HG03432 (cell line): ENCODE measurements at regions not wholly inside any gene's neighbourhood (a gene's known extent, or its start where the extent isn't known, plus 50 kb on each side); places are given as distances from the start of the nearest gene placed in this dataset.
A peak's percentile ranks its signal among the peaks of the same experiment; 100 is the strongest.
"Not testable (repeated sequence)": the region's sequence is repeated elsewhere in the genome, so short reads cannot be mapped to it uniquely, and the experiment has no call there.

Source experiments
- ATAC-seq: cut with Tn5 transposase; IDR thresholded peaks from one replicate; pipeline ENCODE4 v1.9.1; 2021; ENCODE audit warnings: mild to moderate bottlenecking, moderate library complexity; ENCODE audit not compliant: unreplicated experiment

DNA sequence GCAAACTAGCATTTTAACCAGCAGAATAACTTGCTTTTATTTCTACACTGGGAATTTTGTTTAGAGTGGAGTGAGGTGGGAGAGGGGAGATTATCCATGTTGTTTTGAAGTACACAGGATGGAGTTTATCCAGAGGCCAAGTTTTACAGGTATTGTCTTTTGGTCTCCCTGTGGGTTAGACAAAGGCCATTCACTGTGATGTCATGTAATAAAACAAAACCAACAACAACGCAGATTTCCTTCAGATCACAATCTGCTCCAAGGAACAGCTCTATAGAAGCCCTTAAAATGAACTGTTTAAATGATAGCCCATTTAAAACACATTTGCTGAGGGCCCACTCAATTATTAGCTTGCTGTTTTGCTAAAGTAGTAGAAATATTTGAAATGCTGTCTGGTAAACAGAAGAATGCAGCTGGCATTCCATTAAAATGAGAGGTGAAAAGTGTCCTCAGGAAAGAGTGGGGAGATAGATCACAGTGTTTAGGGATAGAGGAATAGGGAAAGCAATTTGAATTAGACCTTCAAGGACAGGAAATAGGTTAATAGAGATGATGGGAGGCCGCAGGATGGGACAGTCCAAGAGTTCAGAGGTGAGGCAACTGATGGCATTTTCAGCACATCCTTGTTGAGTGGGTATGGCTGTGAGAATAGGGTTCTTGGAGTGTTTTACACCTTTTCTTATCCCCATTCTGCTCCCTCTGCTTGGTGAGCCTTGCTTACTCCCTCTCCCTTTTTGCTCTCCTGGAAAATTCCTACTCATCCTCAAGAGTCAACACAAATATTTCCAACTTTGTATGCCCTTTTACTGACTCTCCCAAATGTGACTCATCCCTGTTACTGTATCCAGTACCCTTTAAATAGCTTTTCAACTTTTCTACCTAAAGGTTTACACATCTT, 140.1 kb upstream of the NR3C1 start:
- no peak for ATAC-seq

DNA sequence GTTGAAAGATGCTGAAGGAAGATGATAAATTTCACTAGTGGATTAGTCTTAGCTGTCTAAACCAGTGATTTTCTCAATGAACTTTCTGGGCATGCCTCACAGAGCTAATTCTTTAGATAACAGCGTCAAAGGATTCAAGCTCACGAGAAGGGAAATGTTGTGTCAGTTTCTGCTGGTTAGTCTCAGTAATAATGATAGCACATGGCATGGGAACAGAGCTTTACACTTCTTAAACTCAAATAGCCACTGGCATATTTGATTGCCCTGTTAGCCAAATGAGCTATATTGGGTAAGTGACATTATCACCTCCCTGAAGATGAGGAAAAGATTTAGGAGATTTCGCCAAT, 139.3 kb upstream of the NR3C1 start:
- no peak for ATAC-seq

DNA sequence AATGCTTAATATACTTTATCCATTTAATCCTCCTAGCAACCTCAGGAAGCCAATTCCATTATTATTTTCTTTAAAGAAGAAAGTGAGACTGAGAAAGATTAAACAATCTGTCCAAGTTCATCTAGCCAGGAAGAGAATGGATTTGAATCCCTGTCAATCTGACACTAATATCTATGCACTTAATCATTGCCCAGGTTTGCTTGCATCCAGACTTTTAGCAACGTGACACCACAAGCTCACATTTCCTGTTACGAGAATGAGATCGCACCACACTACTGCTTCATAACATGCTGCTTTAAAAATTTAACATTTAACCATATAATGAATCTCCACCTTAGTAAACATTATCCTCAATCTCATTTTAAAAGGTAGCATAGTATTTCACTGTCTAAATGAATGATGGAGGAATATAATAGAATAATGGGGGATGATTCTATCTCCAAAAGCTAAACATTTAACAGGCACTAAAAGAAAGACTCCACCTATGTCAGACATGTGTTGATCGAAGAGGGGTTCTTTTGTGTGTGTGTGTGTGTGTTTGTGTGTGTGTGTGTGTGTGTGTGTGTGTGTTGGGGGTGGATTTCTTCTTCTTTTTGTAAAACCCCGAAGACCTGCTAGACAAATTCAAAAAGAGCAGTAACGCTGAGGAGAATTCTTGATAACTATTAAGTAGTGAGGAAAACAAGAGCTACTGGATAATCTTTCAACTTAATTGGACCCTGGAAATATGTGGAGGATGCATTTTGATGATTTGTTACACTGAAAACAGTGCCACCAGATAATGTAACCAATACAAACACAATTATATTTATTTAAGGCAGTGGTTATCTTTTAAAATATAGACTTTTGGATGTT, 138.7 kb upstream of the NR3C1 start:
- no peak for ATAC-seq

DNA sequence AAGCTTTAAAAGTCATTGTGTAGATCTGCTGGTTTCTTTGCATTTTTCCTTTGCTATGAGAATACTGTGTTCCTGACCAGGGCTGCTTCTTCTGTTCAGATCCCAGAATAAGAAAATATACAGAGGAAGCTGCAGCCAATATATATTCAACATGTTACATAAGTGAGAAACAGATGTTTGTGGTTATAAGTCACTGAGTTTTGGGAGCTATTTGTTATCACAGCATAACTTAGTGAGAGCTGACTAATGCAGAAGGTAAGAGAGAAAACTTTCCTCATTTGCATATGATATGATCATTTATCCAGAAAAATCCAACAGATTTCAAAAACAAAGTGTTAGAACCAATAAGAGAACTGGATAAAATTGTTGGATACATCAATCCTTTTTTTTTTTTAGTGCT, 136.3 kb upstream of the NR3C1 start:
- ATAC-seq, result no peak

DNA sequence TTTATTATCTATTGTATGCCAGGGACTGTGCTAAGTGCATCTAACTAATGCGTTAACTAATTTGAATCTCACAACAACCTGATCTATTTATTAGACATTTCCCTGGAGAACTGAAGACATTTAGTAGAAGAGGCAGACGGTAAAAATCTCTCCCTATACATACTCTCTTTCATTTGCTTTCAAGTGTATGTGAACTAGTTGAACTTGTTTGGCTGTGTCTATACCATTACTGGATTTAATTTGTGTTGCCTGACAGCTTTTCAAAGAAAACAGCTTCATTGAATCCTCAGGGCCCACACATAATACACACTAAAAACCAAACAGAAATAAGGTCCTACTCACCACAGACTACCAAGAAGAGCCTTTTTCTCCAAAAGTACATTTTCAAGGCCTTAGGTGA, 133.6 kb upstream of the NR3C1 start:
- no peak for ATAC-seq

DNA sequence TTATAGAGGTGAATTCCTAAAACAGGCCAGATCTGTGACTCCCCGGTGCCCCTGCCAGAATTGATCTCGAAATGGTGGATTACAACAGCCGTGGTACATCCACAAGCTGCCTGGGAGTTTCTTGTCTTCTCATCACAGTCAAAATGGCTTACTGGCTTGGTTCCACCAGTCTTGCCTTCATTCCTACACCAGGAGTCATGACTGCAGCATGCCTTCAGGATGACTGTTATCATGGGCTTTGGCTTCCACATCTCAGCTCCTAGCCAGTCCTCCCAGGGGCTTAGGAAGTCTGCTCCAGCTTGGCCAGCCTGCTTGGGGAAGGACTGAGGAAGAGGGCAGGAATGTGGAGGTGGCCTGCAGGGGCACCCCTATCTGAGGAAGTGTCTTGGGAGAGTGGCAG, 132.9 kb upstream of the NR3C1 start:
- ATAC-seq, result no peak

DNA sequence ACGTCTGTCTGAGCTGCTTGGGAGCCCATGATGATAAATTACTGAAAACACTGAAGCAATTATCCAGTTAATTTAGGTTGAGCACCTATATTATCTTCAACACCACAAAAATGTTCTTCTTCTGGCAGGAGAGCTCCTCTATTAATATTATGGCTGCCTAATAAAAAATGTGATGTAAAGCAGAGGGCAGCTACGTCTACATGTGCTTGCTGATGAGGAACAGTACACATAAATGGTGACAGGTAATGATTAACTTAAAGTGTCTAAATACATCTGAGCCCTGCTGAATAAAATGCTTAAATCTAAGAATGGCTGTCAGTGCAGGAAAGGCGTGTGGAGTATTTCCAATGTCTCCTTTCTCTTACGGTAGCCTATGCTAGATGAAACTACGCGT, 131.3 kb upstream of the NR3C1 start:
- no peak for ATAC-seq

DNA sequence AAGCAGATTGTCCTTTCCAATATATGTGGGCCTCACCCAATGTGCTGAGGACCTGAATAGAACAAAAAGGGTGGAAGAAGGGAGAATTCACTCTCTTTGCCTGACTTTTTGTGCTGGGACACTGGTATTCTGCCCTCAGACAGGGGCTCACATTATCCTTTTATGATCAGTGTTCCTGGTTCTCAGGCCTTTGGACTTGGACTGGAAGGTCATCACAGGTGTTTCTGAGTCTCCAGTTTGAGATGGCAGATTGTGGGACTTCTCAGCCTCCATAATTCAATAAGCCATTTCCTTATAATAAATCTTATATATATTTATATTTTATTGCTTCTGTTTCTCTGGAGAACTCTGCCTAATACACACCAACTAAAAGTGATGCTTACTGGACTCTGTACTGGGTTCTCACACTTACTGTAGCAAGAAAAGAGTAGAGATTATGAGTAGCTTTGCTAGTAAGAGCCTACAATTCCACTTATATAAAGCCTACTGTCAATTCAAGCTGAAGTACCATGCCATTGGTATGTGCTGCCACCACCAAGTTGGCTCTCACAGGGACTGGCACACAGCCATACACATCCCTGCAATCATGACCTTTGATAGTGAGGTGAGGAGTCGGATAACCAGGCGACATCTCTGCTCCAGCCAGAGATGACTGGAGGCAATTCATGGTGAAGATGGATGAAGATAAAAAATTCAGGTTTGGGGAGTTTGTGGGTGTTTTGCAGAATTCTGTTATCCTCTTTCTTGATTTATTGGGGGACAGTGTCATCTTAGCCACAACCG, 130.7 kb upstream of the NR3C1 start:
- ATAC-seq, result no peak

DNA sequence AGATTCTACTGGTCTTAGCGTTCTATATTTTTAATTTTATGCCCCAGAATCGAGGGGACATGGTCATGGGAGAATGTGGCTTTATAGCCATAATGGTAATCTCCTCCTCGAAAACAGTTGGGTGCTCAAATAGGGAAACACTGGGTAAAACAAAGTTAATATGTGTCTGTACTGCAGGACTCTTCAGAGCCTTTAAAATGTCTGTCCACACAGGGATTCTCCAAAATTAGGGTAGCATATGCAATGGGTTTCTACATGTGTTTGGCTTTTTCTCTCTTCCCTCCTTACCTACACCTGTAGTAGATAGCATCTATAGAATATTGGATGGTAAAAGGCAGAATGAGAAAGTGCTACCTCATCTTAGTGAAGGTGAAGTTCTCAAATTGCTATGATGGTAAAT, 130.0 kb upstream of the NR3C1 start:
- ATAC-seq, result no peak

DNA sequence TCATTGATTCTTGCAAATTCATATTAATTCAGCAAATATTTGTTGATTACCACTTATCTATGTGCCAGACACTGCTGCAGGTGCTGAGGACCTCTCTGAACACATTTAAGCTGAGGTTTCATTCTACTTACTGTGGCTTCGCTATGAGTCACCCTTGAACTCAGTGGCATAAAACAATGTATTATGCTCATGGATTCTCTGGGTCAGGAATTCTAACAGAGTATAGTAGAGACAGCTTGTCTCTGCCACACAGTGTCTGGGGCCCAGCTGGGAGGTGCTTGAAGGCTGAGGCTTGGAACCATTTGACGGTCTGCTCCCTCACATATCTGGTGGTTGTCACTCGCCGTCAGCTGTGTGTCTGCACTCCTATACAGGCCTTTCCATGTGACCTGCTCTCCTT, 124.3 kb upstream of the NR3C1 start:
- ATAC-seq, result peak; percentile 60

DNA sequence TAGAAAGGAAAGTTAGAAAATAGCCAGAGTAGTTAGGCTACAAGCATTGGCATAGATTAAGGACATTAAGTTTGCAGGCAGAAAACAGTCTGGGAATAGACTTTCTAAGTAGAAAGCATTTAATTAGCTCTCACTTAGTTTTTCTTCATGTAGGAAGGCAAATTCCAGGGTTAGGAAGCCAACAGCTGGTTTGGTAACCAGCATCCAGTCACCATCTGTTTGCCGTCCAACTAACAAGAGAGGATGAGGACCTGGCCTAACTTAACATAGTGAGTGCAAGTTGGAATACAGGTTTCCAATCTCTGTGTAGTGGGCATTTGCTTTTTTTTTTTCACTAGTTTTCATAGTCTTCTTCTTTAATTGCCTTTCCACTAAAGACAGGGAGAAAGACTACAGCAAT, 121.7 kb upstream of the NR3C1 start:
- no peak for ATAC-seq

DNA sequence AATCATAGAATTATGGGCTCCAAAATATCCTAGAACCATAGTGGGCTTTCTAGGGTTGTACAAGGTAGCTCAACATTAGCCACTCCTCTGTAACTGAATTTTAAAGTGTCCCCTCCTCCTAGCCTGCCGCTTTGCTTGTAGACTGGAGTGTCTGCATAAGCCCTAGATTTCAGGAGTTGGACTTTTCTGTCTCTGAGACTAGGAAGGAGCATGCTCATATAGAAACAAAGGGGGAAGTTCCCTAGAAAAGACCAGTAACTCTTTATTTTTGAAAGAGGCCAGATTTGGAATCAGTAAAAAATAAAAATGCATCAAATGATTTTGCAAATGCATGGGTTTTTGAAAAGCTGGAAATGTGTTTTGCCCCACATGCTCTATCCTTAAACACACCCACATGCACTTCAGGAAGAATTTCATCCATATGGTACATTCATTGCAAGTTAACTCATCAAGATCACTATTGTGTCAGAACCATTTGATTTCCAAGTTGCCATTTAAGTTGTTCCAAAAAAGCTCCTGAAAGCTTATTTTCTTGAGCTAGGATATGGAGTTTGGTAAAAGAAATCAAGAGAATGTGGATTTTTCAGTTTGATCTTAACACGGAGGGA, 121.0 kb upstream of the NR3C1 start:
- no peak for ATAC-seq

DNA sequence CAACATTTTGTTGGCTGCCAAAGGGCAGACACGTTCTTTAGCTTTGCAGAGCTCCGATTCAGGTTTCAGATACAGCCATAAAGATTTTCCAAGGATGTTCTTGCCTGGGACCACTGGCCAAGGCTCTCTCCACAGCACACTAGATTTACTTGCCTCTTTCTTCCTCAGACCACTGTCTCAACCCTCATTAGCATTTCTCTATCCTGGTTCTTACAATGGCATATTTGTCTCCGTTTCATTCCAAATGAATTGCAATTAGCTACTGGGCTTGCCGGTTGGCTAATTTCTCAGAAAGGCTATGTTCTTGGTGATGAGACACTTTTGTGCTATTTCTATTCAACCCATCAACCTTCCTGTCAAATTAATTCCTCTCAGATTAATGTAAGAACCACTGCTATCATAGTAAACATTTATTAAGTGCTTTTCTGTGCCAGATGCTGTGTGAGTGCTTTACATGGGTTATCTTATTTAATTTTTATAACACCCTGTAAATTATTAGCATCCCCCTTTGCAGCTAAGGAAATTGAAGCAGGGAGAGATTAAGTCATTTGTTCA, 118.4 kb upstream of the NR3C1 start:
- ATAC-seq, result no peak

DNA sequence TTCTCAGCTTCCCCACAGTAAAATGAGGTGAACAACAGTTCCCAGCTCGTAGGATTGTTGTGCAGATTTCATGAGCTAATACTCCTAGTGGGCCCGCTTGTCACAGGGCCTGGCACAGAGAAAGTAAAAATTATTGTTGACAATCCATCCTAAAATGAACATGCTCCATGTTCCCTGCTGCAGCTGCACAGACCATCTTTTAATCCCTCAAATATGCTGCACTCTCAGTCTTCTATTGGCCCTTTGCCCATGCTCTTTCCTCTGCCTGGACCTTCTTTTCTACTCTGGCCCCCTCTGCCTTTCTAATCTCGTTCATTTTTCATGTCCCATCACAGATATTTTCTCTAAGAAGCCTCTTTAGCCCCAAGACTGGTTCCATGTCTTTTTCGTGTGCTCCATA, 117.7 kb upstream of the NR3C1 start:
- no peak for ATAC-seq

DNA sequence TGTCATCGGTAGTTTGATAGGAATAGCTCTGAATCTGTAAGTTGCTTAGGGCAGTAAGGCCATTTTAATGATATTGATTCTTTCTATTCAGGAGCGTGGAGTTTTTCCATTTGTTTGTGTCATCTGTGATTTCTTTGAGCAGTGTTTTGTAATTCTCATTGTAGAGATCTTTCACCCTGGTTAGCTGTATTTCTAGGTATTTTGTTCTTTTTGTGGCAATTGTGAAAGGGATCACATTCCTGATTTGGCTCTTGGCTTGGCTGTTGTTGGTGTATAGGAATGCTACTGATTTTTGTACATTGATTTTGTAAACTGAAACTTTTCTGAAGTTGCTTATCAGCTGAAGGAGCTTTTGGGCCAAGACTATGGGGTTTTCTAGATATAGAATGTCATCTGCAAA, 115.7 kb upstream of the NR3C1 start:
- ATAC-seq, result not testable (repeated sequence)

DNA sequence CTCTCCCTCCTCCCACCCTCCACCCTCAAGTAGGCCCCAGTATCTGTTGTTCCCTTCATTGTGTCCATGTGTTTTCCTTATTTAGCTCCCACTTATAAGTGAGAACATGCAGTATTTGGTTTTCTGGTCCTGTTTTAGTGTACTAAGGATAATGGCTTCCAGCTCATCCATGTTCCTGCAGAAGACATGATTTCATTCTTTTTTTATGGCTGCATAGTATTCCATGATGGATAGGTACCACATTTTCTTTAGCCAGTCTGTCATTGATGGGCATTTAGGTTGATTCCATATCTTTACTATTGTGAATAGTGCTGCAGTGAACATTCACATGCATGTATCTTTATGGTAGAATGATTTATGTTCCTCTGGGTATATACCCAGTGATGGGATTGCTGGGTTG, 114.3 kb upstream of the NR3C1 start:
- not testable (repeated sequence) for ATAC-seq

DNA sequence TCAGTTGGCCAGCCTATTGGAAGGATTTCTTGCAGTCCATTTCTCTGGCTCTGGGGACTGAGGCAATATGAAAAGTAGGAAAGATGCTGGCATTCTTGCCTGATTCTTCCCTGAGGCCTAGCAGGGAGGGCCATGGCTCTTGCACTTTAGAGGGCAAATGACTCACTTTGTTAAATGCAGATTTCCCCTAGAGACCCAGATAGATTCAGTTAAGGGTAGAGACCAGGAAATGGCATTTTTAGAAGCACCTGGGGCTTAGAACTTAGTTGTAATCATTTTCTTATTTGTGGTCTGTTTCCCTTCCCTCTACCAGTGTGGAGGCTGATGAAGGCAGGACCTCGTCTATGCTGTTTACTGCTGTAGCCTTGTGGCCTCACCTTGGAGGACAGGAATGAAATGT, 112.8 kb upstream of the NR3C1 start:
- no peak for ATAC-seq

DNA sequence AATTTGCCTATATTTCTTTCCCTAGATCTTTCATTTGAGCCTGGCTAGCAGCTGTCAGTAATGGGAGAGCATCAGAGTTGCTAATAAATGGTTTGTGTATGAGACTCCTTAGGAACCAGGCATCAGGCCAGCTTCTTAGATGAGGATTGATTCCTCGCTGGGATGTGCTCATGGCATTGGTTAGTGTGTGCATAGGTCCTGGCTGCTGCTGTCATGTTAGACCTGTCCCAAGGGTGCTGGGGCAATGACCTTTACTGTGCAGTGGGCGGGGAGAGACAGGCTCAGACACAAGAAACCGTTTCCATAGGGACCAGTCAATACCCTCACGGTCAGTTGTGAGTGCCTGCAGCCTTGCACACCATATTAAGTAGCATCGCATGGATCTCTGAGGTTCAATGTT, 112.3 kb upstream of the NR3C1 start:
- ATAC-seq, result no peak

DNA sequence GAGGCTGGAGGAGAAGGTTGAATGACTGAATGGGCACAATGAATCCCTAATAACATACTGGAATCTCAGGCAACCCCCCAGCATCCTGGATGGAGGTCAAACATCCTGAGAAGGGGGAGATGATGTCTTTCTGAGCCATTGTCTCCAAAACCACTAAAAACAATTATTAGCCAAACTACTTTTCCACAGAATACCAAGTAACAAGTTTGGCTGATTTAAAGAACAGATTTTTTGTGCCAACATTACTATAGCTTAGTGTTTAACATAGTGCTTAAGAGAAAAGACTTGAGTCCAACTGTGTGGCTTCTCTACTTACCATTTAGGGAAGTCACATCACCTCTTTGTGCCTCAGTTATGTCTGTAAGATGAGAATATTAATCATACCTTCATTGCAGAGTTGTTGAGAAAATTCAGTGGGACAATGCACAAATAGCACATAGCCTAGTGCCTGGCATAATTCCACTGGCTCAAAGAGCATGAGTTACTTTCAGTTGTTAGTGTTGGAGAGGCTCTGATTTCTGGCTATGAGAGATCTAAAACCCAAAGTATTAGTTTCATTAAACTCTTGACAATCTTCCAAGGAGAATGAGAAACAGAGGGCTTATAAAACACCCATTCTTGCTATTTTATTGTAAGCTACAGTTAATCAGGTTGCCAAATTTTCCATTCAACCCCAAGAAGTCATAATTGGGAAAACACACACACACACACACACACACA, 111.3 kb upstream of the NR3C1 start:
- ATAC-seq, result no peak

DNA sequence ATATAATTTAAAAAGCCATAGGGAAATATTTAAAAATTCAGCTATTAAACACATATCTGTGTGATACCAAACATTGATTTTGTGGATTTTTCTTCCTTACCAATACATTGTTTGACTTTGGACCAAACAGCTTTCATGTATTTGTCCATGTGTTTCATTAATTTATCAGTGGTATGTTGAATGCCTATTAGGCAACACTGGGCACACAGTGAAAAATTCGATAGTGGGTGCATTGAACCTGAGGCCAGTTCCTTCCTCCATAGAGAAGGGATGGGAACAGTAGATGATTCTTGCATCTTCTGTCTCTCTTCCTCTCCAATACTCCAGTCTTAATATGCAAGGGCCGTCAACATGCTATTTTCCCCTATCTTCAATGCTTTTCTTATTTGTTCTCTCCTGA, 110.2 kb upstream of the NR3C1 start:
- ATAC-seq, result no peak
